WTC11 (cell line): ENCODE measurements at regions not wholly inside any gene's neighbourhood (a gene's known extent, or its start where the extent isn't known, plus 50 kb on each side); places are given as distances from the start of the nearest gene placed in this dataset.

Experiments
- FOXJ3 ChIP-seq: sonication (generic); formaldehyde crosslinking; IDR thresholded peaks from 2 replicates; pipeline ENCODE4 v1.9.0; 2021; ENCODE audit warnings: missing genetic modification reagents, mild to moderate bottlenecking, borderline replicate concordance
- SMAD4 ChIP-seq: sonication (generic); formaldehyde crosslinking; IDR thresholded peaks from 2 replicates; pipeline ENCODE4 v1.8.0; 2022; ENCODE audit warnings: mild to moderate bottlenecking, missing genetic modification reagents
- SP1 ChIP-seq: sonication (generic); formaldehyde crosslinking; conservative IDR thresholded peaks from 2 replicates; pipeline ENCODE4 v1.8.1; 2022; ENCODE audit warnings: missing genetic modification reagents
- TF ChIP-seq, protein P1 (sequence below): fragments of 200-600 bp; IDR thresholded peaks from 2 replicates; pipeline ENCODE4 v1.8.0; 2022; ENCODE audit warnings: antibody characterized with exemption
- TF ChIP-seq, protein P2 (sequence below): sonication (generic); formaldehyde crosslinking; IDR thresholded peaks from 2 replicates; pipeline ENCODE4 v1.8.1; 2023; ENCODE audit warnings: mild to moderate bottlenecking, missing genetic modification reagents
- TF ChIP-seq, protein P3 (sequence below): sonication (generic); formaldehyde crosslinking; IDR thresholded peaks from 2 replicates; pipeline ENCODE4 v1.8.1; 2022; ENCODE audit warnings: mild to moderate bottlenecking, missing genetic modification reagents, moderate library complexity, borderline replicate concordance
- TF ChIP-seq, protein P4 (sequence below): sonication (generic); formaldehyde crosslinking; IDR thresholded peaks from 2 replicates; pipeline ENCODE4 v1.8.0; 2022; ENCODE audit warnings: mild to moderate bottlenecking, missing genetic modification reagents

DNA sequence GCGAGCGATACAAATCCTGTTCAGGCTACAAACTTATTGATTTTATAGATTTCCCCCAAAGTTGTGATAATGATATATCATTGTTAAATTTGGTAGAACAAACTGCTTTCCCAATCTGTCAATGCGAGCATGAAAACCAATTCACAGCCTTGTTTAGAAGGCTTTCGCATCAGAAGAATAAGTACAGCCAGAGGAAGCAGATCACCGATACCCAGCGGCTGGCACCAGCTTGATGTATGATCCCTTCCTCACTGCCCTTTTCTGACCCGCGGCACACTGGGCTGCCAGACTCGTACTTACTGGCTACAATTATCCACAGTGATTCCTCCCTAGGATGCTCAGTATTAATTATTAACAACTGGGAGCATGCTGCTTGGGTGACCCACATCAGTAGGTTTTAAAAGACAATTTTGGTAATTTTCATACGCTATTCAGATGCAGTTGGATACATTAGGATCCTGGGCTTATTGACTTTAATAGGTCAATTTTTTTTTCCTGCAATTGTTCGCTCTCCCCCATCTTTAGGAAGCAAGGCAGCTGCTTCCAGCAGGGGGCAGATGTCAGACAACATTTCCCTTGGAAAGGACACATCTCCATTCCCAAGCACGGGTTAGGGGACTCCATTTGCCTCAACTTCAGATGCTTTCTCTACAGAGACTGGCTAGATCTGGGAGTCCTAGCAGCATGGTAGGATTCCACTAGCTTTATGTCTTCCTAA is 582.7 kb upstream of the PSMD7 start:
- TF ChIP-seq, protein P1, sequence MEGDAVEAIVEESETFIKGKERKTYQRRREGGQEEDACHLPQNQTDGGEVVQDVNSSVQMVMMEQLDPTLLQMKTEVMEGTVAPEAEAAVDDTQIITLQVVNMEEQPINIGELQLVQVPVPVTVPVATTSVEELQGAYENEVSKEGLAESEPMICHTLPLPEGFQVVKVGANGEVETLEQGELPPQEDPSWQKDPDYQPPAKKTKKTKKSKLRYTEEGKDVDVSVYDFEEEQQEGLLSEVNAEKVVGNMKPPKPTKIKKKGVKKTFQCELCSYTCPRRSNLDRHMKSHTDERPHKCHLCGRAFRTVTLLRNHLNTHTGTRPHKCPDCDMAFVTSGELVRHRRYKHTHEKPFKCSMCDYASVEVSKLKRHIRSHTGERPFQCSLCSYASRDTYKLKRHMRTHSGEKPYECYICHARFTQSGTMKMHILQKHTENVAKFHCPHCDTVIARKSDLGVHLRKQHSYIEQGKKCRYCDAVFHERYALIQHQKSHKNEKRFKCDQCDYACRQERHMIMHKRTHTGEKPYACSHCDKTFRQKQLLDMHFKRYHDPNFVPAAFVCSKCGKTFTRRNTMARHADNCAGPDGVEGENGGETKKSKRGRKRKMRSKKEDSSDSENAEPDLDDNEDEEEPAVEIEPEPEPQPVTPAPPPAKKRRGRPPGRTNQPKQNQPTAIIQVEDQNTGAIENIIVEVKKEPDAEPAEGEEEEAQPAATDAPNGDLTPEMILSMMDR, result peak; percentile 56
- TF ChIP-seq SMAD4 (CRISPR knock-in tag), result no peak
- TF ChIP-seq, protein P2, sequence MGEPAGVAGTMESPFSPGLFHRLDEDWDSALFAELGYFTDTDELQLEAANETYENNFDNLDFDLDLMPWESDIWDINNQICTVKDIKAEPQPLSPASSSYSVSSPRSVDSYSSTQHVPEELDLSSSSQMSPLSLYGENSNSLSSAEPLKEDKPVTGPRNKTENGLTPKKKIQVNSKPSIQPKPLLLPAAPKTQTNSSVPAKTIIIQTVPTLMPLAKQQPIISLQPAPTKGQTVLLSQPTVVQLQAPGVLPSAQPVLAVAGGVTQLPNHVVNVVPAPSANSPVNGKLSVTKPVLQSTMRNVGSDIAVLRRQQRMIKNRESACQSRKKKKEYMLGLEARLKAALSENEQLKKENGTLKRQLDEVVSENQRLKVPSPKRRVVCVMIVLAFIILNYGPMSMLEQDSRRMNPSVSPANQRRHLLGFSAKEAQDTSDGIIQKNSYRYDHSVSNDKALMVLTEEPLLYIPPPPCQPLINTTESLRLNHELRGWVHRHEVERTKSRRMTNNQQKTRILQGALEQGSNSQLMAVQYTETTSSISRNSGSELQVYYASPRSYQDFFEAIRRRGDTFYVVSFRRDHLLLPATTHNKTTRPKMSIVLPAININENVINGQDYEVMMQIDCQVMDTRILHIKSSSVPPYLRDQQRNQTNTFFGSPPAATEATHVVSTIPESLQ (CRISPR knock-in tag), result no peak
- no peak for TF ChIP-seq FOXJ3 (CRISPR knock-in tag)
- TF ChIP-seq, protein P3, sequence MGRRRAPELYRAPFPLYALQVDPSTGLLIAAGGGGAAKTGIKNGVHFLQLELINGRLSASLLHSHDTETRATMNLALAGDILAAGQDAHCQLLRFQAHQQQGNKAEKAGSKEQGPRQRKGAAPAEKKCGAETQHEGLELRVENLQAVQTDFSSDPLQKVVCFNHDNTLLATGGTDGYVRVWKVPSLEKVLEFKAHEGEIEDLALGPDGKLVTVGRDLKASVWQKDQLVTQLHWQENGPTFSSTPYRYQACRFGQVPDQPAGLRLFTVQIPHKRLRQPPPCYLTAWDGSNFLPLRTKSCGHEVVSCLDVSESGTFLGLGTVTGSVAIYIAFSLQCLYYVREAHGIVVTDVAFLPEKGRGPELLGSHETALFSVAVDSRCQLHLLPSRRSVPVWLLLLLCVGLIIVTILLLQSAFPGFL (CRISPR knock-in tag), result no peak
- no peak for TF ChIP-seq SP1 (CRISPR knock-in tag)
- TF ChIP-seq, protein P4, sequence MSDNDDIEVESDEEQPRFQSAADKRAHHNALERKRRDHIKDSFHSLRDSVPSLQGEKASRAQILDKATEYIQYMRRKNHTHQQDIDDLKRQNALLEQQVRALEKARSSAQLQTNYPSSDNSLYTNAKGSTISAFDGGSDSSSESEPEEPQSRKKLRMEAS (CRISPR knock-in tag), result no peak
